B cell (primary cell): ENCODE measurements at regions not wholly inside any gene's neighbourhood (a gene's known extent, or its start where the extent isn't known, plus 50 kb on each side); places are given as distances from the start of the nearest gene placed in this dataset.

Source experiments
- EZH2 ChIP-seq: IDR thresholded peaks from 2 replicates; pipeline ENCODE4 v1.6.1; 2012; ENCODE audit warnings: borderline replicate concordance, low read depth, mild to moderate bottlenecking, moderate library complexity, low read length; ENCODE audit not compliant: insufficient read depth, poor library complexity, severe bottlenecking
- TF ChIP-seq, protein P1 (sequence below): fragments of 200-600 bp; IDR thresholded peaks from one replicate; pipeline ENCODE4 v1.8.0; 2022; ENCODE audit warnings: antibody characterized with exemption, mild to moderate bottlenecking

DNA sequence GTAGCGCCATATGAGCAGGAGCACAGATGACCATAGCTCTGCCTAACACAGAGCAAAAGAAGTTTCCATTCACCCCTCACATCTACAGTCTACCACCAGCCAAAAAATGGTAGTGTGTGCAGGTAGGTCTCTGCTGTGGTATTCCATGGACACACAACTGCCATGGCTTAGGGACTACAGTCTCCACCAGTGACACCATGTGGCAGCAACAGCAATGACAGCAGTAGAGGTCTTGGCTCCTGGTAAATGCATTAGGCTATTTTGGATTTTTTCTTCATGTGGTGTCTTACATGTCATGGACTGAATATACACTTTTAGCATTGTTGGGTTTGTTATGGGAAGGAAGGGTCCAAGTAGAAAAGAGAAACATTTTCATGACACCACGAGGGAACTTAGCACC is 70.1 kb upstream of the CABCOCO1 start:
- TF ChIP-seq, protein P1, sequence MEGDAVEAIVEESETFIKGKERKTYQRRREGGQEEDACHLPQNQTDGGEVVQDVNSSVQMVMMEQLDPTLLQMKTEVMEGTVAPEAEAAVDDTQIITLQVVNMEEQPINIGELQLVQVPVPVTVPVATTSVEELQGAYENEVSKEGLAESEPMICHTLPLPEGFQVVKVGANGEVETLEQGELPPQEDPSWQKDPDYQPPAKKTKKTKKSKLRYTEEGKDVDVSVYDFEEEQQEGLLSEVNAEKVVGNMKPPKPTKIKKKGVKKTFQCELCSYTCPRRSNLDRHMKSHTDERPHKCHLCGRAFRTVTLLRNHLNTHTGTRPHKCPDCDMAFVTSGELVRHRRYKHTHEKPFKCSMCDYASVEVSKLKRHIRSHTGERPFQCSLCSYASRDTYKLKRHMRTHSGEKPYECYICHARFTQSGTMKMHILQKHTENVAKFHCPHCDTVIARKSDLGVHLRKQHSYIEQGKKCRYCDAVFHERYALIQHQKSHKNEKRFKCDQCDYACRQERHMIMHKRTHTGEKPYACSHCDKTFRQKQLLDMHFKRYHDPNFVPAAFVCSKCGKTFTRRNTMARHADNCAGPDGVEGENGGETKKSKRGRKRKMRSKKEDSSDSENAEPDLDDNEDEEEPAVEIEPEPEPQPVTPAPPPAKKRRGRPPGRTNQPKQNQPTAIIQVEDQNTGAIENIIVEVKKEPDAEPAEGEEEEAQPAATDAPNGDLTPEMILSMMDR, result no peak
- TF ChIP-seq EZH2, result no peak
